ENCODE measurements at regions not wholly inside any gene's neighbourhood (a gene's known extent, or its start where the extent isn't known, plus 50 kb on each side); places are given as distances from the start of the nearest gene placed in this dataset.

- no peak for TF ChIP-seq CTCF (IDR thresholded peaks at IDR 0.05)
- TF ChIP-seq POLR2A (IDR thresholded peaks at IDR 0.05), result no peak
- TF ChIP-seq POLR2AphosphoS5 (IDR thresholded peaks at IDR 0.05), result no peak
Measured at GRCh38 chr7:46290374-46291049, 369.4 kb upstream of the IGFBP3 start.
